ENCODE measurements at regions not wholly inside any gene's neighbourhood (a gene's known extent, or its start where the extent isn't known, plus 50 kb on each side); places are given as distances from the start of the nearest gene placed in this dataset.

GRCh38 chr7:155360495-155361345 is 63.0 kb downstream of the INSIG1 start:
- DNase-seq = no peak

DNA sequence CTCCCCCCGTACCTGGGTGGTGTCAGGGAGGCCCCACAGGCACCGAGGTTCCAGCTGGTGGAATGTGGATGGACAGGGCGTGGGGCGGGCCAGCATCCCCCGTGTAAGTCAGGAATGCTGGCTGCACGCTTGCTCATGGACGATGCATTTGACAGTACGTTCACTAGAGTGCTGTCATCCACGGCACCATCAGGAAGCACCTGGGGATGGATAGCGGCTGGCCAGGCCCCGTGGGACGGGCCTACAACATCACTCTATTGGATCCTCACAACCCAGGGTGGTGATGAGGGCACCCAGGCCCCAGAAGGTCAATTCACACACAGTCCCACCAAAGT is 63.6 kb downstream of the INSIG1 start:
- no peak for DNase-seq

- DNase-seq = no peak
Observed at GRCh38 chr7:155361947-155362346, 64.3 kb downstream of the INSIG1 start.

DNA sequence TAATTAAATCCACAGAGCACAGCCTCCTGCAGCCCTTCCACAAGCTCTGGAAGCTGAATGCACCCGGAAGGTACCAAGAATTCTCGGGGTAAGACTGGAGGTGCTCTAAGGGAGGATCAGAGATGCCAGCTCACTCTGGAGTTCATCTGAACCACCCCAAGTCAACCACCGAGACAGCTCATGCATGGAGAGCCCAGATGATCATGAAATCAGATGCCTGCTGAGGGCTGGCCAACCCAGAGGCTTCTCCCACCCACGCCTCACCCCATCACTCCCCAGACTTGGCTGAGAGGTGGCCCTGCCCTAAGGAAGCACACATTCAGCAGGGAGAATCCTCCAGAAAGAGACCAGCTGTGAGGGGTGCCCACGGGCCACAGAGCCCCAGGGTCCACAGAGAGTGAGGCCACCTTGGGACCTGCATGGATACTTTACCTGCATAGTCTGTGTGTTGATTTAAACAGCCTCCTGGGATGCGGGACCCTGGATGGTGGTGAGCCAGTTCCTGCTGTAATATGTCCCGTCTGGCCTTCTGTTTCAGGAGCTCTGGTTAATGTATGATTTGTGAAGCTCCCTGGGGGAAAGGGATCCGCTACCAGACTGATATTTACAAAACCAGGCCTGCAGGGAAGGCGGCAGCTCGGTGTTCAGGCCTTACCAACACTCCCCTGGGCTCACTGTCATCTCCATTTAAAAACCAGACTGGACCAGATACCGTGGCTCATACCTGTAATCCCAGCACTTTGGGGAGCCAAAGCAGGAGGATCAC is 64.9 kb downstream of the INSIG1 start:
- no peak for DNase-seq

DNA sequence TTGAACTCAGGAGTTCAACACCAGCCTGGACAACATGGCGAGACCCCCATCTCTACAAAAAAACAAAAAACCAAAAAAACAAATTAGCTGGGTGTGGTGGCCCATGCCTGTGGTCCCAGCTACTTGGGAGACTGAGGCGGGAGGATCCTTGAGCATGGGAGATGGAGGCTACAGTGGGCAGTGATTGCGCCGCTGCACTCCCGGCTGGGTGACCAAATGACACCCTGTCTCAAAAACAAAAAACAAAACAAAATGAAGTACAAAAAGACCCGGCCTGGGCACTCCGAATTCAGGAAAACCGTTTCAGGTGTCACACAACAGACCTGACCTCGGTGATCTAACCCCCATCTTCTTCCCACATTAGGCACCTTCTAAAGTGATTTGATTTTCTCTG is 65.5 kb downstream of the INSIG1 start:
- DNase-seq = no peak

GRCh38 chr7:155363852-155364600 is 66.3 kb downstream of the INSIG1 start:
- no peak for DNase-seq

DNA sequence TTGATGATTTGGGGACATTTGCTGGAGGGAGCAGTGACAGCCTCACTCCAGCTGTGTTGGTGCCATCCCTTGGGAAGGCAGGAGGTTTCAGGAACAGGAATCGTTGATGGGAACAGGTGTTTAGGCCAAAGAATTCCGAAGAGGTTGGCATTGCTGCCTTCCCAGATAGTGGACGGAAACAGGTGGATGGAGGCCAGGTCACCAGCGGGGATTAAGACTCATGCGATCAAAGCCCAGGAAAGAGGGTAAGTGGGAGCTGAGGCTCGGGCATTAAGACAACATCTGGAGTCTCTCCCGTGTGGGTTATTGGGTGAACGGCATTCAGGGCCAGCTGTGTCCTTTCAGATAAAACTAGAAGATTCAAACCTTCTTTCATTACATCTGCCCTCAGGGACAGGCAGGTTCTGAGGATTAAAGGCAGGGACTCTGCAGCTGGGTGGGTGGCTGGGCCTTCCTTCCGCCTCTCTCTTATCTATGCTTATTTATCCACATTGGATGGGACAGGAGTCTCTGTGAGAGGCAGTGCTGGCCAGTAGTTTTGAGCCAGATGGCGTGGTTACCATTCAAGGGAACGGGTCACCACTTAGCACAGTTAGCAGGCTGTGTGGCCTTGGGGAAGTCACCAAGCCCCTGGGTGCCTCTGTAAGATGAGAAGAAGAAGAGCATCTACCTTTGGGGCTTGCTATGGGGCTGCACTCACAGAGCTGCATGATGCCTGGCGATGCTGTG is 67.6 kb downstream of the INSIG1 start:
- DNase-seq = no peak

DNA sequence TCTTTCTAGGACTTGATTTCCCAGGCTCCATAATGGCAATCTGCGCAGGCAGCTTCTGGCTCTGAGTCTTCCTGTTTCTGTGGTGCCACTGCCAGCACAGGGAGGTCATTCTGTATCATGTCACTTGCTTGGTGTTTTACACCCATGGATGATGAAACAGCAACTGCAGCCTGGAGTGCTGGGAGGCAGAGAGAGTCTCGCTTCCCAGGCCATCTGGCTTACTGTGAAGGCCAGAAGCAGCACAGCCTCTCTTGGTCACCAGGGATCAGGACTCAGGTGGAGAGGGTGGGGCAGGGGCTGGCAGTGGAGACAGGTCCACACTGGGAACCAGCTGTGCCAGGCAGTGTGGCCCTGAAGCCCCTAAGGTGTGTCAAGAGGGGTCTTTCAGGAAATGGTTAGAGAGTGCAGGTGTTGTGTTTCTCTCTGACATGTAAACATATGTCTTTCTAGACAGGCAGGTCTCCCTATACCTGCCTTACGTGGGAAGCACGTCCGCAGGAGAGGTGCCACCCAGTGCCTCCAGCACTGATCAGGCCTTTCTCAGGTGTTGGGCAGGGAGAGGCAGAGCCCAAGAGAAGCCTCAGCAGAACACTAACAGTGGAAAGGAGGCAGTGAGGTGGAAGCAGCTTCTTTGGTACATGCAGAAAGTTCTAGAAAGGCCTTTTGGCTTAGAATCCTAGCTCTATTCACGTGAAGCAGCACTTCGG is 71.4 kb downstream of the INSIG1 start:
- no peak for DNase-seq

DNA sequence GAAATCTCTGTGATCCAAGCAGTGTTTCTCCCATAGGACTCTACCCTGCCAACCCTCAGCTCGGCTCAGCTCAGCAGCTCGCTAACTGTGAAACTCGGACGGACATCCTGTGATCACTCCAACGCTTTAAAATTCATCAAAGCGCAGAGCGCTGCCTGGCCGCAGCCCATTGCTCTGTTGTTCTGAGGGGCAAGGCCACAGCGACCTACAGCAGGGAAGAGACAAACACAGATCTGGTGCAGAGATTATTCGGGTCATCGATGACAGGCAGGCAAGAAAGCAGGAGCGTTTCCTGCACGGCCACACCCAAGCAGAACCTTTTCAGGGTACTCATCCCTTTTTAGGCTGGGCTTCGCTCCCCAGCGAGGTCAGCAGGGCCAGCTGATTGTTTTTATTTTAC is 72.1 kb downstream of the INSIG1 start:
- no peak for DNase-seq

GRCh38 chr7:155371331-155371883 is 73.7 kb downstream of the INSIG1 start:
- DNase-seq = no peak

GRCh38 chr7:155371884-155372781 is 74.5 kb downstream of the INSIG1 start:
- no peak for DNase-seq

DNA sequence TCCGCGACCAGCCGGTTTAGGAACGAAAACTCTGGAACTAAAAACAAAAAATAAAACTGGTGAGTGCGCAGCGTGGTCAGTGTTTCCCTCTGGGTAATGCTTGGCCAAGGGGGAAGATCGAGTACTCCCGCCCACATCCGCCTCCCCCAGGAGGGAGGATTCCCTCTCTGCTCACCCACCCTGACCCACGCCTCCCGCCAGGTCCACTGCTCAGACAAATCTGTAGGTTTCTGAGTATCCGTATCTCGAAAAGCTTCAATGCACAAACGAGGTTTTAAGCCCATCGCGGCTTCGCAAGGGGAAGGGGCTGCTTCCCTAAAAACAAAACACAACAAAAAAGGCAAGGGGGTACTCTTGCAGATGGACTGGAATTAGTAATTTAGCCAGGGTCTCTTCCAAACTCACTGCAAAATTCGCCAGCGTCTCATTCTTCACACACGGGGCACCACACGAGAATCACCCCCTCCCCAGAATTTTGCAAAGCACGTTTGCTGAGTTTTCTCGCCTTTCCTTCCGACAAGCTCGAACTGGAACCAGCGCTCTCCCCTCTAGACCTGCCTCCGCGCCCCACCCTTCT is 75.2 kb downstream of the INSIG1 start:
- no peak for DNase-seq

- no peak for DNase-seq
Observed at GRCh38 chr7:155373359-155374273, 75.9 kb downstream of the INSIG1 start.

- DNase-seq = no peak
Observed at GRCh38 chr7:155374276-155375252, 76.9 kb downstream of the INSIG1 start.

GRCh38 chr7:155375337-155376277 is 77.9 kb downstream of the INSIG1 start:
- DNase-seq = no peak

DNA sequence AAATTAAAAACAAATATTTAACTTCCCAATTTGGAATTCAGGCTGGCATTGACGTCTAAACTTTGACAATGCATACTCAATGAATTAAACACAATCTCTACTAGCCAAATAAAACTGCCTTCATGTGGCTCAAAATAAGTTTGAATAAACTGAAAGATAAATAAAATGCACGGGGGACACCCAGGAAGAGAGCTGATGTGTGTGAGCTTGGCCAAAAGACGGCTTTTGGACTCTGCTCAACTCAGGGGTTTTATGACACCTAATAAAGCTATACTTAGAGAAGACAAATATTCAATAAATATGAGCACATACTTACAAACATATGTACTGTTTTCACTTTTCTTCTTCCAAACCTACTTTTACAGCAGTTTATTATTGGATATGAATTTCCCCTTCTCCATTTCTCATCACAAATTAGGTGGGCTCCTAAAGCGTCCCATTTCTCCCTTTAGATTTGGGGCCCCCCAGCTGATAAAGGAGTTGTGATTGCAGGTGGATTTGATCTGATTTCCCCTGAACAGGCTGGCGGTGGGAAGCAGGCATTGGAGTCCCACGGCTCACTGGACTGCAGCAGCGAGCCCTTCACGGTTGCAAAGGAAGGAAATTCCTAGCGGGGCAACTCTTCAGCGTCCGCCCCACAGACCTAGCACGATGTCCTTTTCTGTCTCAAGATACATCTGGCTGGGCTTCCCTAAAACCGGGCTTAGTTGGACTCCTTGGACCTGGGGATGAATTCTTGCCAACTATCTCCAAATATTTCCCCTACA is 79.6 kb downstream of the INSIG1 start:
- DNase-seq = no peak

Data from islet precursor cell (in vitro differentiated cells).